NCI-H524 treated with DMSO at 0.1 percent for 48 hours (cell line): ENCODE measurements at regions not wholly inside any gene's neighbourhood (a gene's known extent, or its start where the extent isn't known, plus 50 kb on each side); places are given as distances from the start of the nearest gene placed in this dataset.
"Not testable (repeated sequence)": the region's sequence is repeated elsewhere in the genome, so short reads cannot be mapped to it uniquely, and the experiment has no call there.

ENCODE experiments used
- DNase-seq: peaks from one replicate; lab custom pipeline; 2025; lab: John Stamatoyannopoulos, UW

GRCh38 chr5:96483878-96484277 lies 50.8 kb upstream of the PCSK1 start:
- peak; percentile 95 for DNase-seq

GRCh38 chr5:96487859-96488258 lies 54.8 kb upstream of the PCSK1 start:
- DNase-seq: no peak

- DNase-seq: no peak
Measured at GRCh38 chr5:96489532-96489931, 56.5 kb upstream of the PCSK1 start.

GRCh38 chr5:96492459-96493047 lies 59.5 kb upstream of the PCSK1 start:
- no peak for DNase-seq

GRCh38 chr5:96493219-96493790 lies 60.3 kb upstream of the PCSK1 start:
- DNase-seq: no peak

GRCh38 chr5:96495412-96495811 lies 62.4 kb upstream of the PCSK1 start:
- DNase-seq: not testable (repeated sequence)

- DNase-seq: not testable (repeated sequence)
Measured at GRCh38 chr5:96497027-96497426, 64.0 kb upstream of the PCSK1 start.

- DNase-seq: no peak
Measured at GRCh38 chr5:96499753-96500345, 66.8 kb upstream of the PCSK1 start.

GRCh38 chr5:96501991-96502646 lies 69.1 kb upstream of the PCSK1 start:
- DNase-seq: no peak

GRCh38 chr5:96503501-96504236 lies 70.6 kb upstream of the PCSK1 start:
- DNase-seq: no peak

- DNase-seq: no peak
Measured at GRCh38 chr5:96506376-96506775, 73.3 kb upstream of the PCSK1 start.

- DNase-seq: no peak
Measured at GRCh38 chr5:96506866-96507527, 73.9 kb upstream of the PCSK1 start.

- no peak for DNase-seq
Measured at GRCh38 chr5:96509316-96509715, 76.3 kb upstream of the PCSK1 start.

GRCh38 chr5:96509721-96510350 lies 76.8 kb upstream of the PCSK1 start:
- no peak for DNase-seq

GRCh38 chr5:96516631-96517071 lies 83.6 kb upstream of the PCSK1 start:
- DNase-seq: no peak

- no peak for DNase-seq
Measured at GRCh38 chr5:96517295-96517694, 84.2 kb upstream of the PCSK1 start.

GRCh38 chr5:96520345-96520744 lies 87.3 kb upstream of the PCSK1 start:
- no peak for DNase-seq

GRCh38 chr5:96522635-96523355 lies 89.7 kb upstream of the PCSK1 start:
- no peak for DNase-seq

GRCh38 chr5:96527768-96528661 lies 95.0 kb upstream of the PCSK1 start:
- no peak for DNase-seq
